Stimulated activated memory B cell treated with anti-CD40 and anti-IgM and Interleukin-4, amounts not matched to agents 10 μg/mL and 1 μg/mL and 100 μg/mL, for 72 hours (primary cell): ENCODE measurements at regions not wholly inside any gene's neighbourhood (a gene's known extent, or its start where the extent isn't known, plus 50 kb on each side); places are given as distances from the start of the nearest gene placed in this dataset.
A peak's percentile ranks its signal among the peaks of the same experiment; 100 is the strongest.

Experiments used
- ATAC-seq: fragments of 150-1000 bp; cut with Tn5 transposase; 2 replicates; pipeline ENCODE4 v1.10.0; 2021
- H3K27ac Mint-ChIP-seq: one replicate; pipeline ENCODE4 v1.8.0; 2022; ENCODE audit warnings: mild to moderate bottlenecking, mixed read lengths
- H3K27me3 Mint-ChIP-seq: one replicate; pipeline ENCODE4 v1.8.0; 2022; ENCODE audit warnings: mixed read lengths
- H3K36me3 Mint-ChIP-seq: one replicate; pipeline ENCODE4 v1.8.0; 2022; ENCODE audit warnings: mixed read lengths
- H3K4me1 Mint-ChIP-seq: one replicate; pipeline ENCODE4 v1.8.0; 2022; ENCODE audit warnings: mixed read lengths
- H3K4me3 Mint-ChIP-seq: one replicate; pipeline ENCODE4 v1.8.0; 2022; ENCODE audit warnings: mild to moderate bottlenecking, moderate library complexity, mixed read lengths
- H3K9me3 Mint-ChIP-seq: one replicate; pipeline ENCODE4 v1.8.0; 2022; ENCODE audit warnings: mixed read lengths

DNA sequence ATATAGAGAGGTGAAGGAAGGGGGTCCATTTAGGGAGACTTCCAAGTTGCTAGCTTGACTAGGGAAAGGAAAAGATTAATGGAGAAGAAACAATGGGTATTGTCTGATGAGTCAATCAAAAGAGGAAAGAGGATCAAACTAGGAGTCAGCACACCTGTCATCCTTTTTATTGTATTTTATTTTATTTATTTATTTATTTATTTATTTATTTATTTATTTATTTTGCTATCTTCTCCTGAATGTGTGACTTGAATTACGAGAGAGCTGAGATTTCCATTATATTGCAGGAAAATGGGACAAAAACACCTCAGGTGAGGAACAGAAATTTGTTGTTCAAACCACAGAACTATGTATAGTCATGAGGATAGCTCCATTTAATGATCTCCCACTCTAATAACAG lies 58.9 kb downstream of the NUDT11 start:
- Mint-ChIP-seq H3K36me3 (no peaks in the 10 kb centered on the region), H3K4me1 (no peaks in the 10 kb centered on the region), H3K27ac (no peak overlapping the region), H3K4me3 (no peak overlapping the region), H3K27me3 (no peaks in the 10 kb centered on the region), H3K9me3 (no peaks in the 10 kb centered on the region)
- no peak for ATAC-seq

GRCh38 chrX:51435101-51435500 lies 61.3 kb downstream of the NUDT11 start:
- ATAC-seq: no peak
- H3K27me3 Mint-ChIP-seq: no peaks in the 10 kb centered on the region
- no peaks in the 10 kb centered on the region for H3K9me3 Mint-ChIP-seq
- no peak overlapping the region for H3K27ac Mint-ChIP-seq
- no peaks in the 10 kb centered on the region for H3K36me3 Mint-ChIP-seq
- H3K4me3 Mint-ChIP-seq: no peak overlapping the region
- H3K4me1 Mint-ChIP-seq: no peaks in the 10 kb centered on the region

DNA sequence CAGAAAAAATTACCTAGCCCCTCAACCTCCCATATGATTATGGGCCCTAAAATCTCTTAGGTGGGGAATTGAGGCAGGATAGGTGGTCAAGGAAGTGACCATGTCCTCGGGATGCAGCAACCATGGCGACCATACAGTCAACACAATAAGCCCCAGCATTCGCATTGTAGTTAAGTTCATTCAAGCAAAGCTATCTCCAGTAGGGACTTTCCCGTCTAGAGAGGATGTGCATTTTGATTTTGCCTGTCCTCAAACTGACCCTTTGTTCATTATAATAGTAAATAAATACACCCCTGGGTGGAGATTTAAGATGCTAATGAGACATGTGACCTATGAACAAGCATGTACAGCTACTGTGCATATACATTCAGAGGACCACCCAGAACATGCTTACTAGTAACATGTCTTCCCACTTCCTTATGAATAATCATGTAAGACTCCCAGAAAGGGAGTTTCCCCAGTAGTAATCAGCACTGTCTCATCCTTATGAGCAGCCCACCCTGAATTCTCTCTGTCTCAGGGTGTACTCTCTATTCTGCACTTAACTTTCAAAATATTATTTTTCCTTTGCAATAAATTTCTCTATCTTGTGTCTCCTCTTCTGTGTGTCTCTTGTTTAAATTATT lies 74.3 kb downstream of the NUDT11 start:
- Mint-ChIP-seq H3K36me3 (no peaks in the 10 kb centered on the region), H3K27me3 (no peaks in the 10 kb centered on the region), H3K27ac (no peak overlapping the region), H3K9me3 (no peaks in the 10 kb centered on the region), H3K4me1 (no peaks in the 10 kb centered on the region), H3K4me3 (no peak overlapping the region)
- no peak for ATAC-seq

- H3K9me3 Mint-ChIP-seq: no peaks in the 10 kb centered on the region
- no peaks in the 10 kb centered on the region for H3K27me3 Mint-ChIP-seq
- no peak for ATAC-seq
- no peaks in the 10 kb centered on the region for H3K4me1 Mint-ChIP-seq
- H3K4me3 Mint-ChIP-seq: no peak overlapping the region
- H3K36me3 Mint-ChIP-seq: no peaks in the 10 kb centered on the region
- H3K27ac Mint-ChIP-seq: no peak overlapping the region
Measured at GRCh38 chrX:51420610-51421009, 75.8 kb downstream of the NUDT11 start.

GRCh38 chrX:51408462-51408861 lies 75.8 kb downstream of the NUDT10 start:
- no peak for ATAC-seq
- Mint-ChIP-seq H3K4me1 (no peaks in the 10 kb centered on the region), H3K9me3 (no peaks in the 10 kb centered on the region), H3K36me3 (peaks cover 5% of the 10 kb centered on the region), H3K4me3 (no peak overlapping the region), H3K27ac (no peak overlapping the region), H3K27me3 (no peaks in the 10 kb centered on the region)

DNA sequence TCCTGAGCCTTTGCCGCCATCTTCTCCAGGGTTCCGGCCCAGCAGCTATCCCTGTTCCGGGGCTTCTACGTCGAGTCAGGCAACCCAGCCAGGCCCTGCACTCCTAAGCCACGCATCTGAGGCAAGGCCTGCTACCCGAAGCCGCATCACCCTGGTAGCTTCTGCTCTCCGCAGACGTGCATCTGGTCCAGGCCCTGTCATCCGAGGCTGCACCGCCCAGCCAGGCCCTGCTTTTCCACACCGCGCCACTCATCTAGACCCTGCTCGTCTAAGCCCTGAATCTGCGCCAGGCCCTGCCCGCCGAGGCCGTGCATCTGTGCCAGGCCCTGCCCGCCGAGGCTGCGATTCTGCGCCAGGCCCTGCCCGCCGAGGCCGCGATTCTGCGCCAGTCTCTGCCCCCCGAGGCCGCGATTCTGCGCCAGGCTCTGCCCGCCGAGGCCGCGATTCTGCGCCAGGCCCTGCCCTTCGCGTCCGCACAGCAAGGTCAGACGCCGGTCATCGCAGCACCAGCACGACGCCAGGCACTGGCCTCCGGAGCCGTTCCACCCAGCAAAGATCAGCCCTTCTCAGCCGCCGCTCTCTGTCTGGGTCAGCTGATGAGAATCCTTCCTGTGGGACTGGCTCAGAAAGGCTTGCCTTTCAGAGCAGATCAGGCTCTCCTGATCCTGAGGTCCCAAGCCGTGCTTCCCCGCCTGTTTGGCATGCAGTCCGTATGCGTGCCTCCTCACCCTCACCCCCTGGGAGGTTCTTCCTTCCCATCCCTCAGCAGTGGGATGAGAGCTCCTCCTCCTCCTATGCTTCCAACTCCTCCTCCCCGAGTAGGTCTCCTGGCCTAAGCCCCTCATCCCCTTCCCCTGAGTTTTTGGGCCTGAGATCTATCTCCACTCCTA lies 75.1 kb downstream of the NUDT10 start:
- Mint-ChIP-seq H3K27me3 (no peaks in the 10 kb centered on the region), H3K4me3 (no peak overlapping the region), H3K36me3 (peaks cover 5% of the 10 kb centered on the region), H3K9me3 (no peaks in the 10 kb centered on the region), H3K27ac (no peak overlapping the region), H3K4me1 (no peaks in the 10 kb centered on the region)
- no peak for ATAC-seq

DNA sequence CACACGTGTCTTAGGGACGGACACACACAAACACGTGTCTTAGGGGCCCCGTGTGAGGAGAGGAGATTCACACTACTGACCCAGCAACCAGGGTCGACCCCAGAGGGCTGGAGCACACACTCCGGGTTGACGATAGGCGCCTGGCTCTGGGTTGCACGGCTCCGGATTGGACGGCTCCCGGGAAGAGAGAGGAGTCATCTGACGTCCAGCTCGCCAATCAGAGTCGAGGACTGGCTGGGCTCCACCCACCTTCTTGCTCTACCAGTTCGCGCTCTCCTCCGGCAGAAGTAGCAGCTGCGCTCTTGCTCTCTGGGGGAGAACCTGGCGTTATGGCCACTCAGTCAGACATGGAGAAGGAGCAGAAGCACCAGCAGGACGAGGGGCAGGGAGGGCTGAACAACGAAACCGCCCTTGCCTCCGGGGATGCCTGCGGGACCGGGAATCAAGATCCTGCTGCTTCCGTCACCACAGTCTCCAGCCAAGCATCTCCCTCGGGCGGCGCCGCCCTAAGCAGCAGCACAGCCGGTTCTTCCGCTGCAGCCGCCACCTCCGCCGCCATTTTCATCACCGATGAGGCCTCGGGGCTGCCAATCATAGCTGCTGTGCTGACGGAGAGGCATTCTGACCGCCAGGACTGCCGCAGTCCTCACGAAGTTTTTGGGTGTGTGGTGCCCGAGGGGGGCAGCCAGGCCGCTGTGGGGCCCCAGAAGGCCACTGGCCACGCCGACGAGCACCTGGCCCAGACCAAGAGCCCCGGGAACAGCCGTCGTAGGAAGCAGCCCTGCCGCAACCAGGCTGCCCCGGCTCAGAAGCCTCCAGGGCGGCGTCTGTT lies 74.3 kb downstream of the NUDT10 start:
- Mint-ChIP-seq H3K36me3 (peaks cover 5% of the 10 kb centered on the region), H3K9me3 (no peaks in the 10 kb centered on the region), H3K4me1 (no peaks in the 10 kb centered on the region), H3K27ac (no peak overlapping the region), H3K27me3 (no peaks in the 10 kb centered on the region), H3K4me3 (no peak overlapping the region)
- no peak for ATAC-seq

GRCh38 chrX:51404445-51404844 lies 71.8 kb downstream of the NUDT10 start:
- H3K27ac Mint-ChIP-seq: no peak overlapping the region
- H3K4me1 Mint-ChIP-seq: no peaks in the 10 kb centered on the region
- no peak for ATAC-seq
- H3K4me3 Mint-ChIP-seq: no peak overlapping the region
- no peaks in the 10 kb centered on the region for H3K9me3 Mint-ChIP-seq
- H3K36me3 Mint-ChIP-seq: peaks cover 5% of the 10 kb centered on the region
- no peaks in the 10 kb centered on the region for H3K27me3 Mint-ChIP-seq

DNA sequence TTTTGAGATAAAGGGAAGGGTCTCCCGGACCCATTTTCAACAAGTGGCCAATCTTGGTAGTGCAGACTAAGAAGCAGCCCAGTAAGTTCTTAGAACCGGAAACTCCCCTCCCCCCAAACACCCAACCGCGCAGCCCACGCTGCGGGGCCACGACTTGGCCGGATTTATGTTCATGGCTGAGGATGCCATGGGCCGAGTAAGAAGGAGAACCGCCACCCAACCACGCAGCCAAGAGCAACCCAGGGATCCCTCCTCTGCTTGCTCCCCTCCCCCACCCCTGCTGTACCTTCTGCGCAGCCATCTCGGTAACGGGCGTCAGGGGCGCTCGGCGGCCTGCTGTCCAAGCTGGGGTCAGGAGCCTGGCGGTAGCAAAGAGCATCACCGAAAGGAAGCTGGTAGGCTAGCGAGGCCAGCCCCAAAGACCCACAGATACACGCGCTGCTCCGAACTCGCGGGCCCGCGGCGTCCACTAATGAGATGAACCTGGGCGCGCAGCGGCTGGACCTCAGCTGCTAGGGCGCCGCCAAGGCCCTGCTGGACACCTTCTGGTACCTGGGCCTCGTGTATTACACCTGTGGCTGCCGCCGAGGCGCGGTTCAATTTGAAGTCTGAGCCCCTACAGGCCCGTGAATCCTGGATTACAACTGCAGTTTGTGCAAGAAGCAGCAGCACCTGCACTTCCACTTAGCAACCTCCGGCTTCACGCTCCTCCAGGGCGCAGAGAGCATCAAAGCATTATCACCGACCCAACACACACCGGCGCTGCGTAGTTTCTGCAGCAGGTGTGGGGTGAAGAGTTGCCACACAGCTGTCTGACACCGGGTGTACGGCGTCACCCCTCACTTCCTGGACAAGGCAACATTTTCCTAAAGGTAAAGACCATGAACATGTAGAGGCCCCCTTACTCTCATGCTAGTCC lies 63.4 kb downstream of the NUDT10 start:
- peaks cover 7% of the 10 kb centered on the region for H3K4me1 Mint-ChIP-seq
- no peaks in the 10 kb centered on the region for H3K9me3 Mint-ChIP-seq
- H3K4me3 Mint-ChIP-seq: peak overlapping the region; percentile 84
- peak overlapping the region; percentile 83 for H3K27ac Mint-ChIP-seq
- ATAC-seq: peak; percentile 90
- no peaks in the 10 kb centered on the region for H3K27me3 Mint-ChIP-seq
- H3K36me3 Mint-ChIP-seq: no peaks in the 10 kb centered on the region

DNA sequence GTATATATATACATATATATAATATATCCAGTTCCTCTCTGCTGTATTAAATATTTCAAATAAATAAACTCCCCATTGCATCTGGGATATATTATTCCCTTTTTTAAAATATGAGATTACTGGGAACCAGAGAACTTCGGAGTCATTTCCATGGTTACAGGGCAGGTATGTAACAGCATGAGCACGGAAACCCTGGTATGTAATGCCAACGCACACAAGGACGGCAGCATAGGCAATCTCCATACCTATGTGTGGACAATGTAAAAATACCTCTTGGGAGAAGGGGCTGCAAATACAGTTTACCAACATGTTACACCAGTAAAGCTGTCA lies 62.8 kb downstream of the NUDT10 start:
- H3K27me3 Mint-ChIP-seq: no peaks in the 10 kb centered on the region
- H3K36me3 Mint-ChIP-seq: no peaks in the 10 kb centered on the region
- peak overlapping the region; percentile 83 for H3K27ac Mint-ChIP-seq
- ATAC-seq: peak; percentile 21
- H3K9me3 Mint-ChIP-seq: no peaks in the 10 kb centered on the region
- H3K4me3 Mint-ChIP-seq: peak overlapping the region; percentile 84
- peaks cover 7% of the 10 kb centered on the region for H3K4me1 Mint-ChIP-seq
